ENCODE measurements at regions not wholly inside any gene's neighbourhood (a gene's known extent, or its start where the extent isn't known, plus 50 kb on each side); places are given as distances from the start of the nearest gene placed in this dataset.

DNA sequence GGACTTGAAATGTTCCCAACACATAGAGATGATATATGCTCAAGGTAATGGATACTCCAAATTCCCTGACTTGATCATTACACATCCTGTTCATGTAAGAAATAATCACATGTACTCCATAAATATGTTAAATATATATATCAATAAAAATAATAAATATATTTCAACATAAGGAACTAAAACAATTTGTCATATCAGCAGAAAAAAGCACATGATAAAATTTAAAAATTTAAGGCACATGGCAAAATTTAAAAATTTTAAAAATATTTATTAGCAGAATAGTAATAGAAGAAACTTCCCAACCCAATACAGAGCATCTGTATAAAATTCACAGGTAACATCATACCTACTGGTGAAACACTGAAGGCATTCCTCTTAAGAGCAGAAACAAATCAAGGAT, 109.6 kb upstream of the KYNU start:
- no peak for DNase-seq (ENCODE audit: low read depth)
- TF ChIP-seq CTCF (IDR thresholded peaks at IDR 0.05; ENCODE audit: control insufficient read depth, extremely low read depth, insufficient read depth), result no peak
- H3K4me3 ChIP-seq (ENCODE audit: low read depth, low read length), result no peak overlapping the region

DNA sequence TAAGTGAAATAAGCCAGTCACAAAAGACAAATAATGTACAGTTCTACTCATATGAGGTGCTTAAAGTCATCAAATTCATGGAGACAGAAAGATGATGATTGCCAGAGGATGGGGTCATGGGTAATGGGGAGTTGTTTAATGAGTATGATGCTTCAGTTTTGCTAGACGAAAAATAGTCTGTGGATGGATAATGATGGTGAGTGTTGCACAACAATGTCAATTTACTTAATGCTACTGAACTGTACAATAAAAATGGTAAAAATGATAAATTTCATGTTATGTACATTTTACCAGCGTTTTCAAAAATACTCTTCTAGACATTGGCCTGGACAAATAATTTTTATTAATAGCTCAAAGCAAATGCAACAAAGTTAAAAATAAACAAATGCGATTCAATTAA, 118.5 kb upstream of the KYNU start:
- no peak overlapping the region for H3K4me3 ChIP-seq (ENCODE audit: low read depth, low read length)
- TF ChIP-seq CTCF (IDR thresholded peaks at IDR 0.05; ENCODE audit: control insufficient read depth, extremely low read depth, insufficient read depth), result no peak

GRCh38 chr2:142757111-142757510, 120.4 kb upstream of the KYNU start:
- no peak overlapping the region for H3K4me3 ChIP-seq (ENCODE audit: low read depth, low read length)
- no peak for TF ChIP-seq CTCF (IDR thresholded peaks at IDR 0.05; ENCODE audit: control insufficient read depth, extremely low read depth, insufficient read depth)
- no peak for DNase-seq (ENCODE audit: low read depth)

More for the DNA sequence above, 118.5 kb upstream of the KYNU start:
- no peak for DNase-seq (ENCODE audit: low read depth)

GRCh38 chr2:142756430-142756829, 121.0 kb upstream of the KYNU start:
- no peak for DNase-seq (ENCODE audit: low read depth)
- no peak for TF ChIP-seq CTCF (IDR thresholded peaks at IDR 0.05; ENCODE audit: control insufficient read depth, extremely low read depth, insufficient read depth)
- H3K4me3 ChIP-seq (ENCODE audit: low read depth, low read length), result no peak overlapping the region

GRCh38 chr2:142755191-142755590, 122.3 kb upstream of the KYNU start:
- DNase-seq (ENCODE audit: low read depth), result no peak
- H3K4me3 ChIP-seq (ENCODE audit: low read depth, low read length), result no peak overlapping the region
- TF ChIP-seq CTCF (IDR thresholded peaks at IDR 0.05; ENCODE audit: control insufficient read depth, extremely low read depth, insufficient read depth), result no peak

GRCh38 chr2:142754182-142754581, 123.3 kb upstream of the KYNU start:
- H3K4me3 ChIP-seq (ENCODE audit: low read depth, low read length), result no peak overlapping the region
- peak; percentile 98 for DNase-seq (ENCODE audit: low read depth)
- TF ChIP-seq CTCF (IDR thresholded peaks at IDR 0.05; ENCODE audit: control insufficient read depth, extremely low read depth, insufficient read depth), result no peak

DNA sequence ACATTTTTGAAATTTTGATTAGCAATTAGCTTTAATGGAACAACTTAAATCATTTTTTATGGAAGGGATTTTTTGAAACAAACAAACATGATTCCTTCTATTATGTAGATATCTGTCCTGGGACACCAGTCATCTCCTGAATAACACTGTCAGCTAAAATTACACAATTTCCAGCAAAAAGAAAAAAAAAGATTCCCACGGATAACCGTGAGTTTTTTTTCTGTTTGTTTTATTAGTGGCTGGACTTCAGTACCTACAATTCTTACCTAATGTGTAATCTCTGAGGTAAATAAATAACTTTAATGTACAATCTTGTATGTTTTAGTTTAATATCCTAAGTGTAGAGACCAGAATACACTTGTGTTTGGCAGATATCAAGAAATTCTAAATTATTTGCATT, 126.6 kb upstream of the KYNU start:
- TF ChIP-seq CTCF (IDR thresholded peaks at IDR 0.05; ENCODE audit: control insufficient read depth, extremely low read depth, insufficient read depth), result no peak
- DNase-seq (ENCODE audit: low read depth), result peak; percentile 19
- no peak overlapping the region for H3K4me3 ChIP-seq (ENCODE audit: low read depth, low read length)

Measured in LNCaP clone FGC (cell line).